Stomach (tissue), 8 donors: ENCODE measurements at regions not wholly inside any gene's neighbourhood (a gene's known extent, or its start where the extent isn't known, plus 50 kb on each side); places are given as distances from the start of the nearest gene placed in this dataset.

Experiments
- DNase-seq, 2 donors: peaks; one replicate each; pipeline versions ENCODE4 v3.0.0 to v3.0.0-alpha.2; 2013 to 2019
- H3K27ac ChIP-seq, 5 donors: fragments of 200-600 bp in 4 of 5; sonication (generic) in 4 of 5; one replicate each; pipeline ENCODE4 v1.5.1; 2013 to 2019; ENCODE audit warnings: mild to moderate bottlenecking in 1 of 5, moderate library complexity in 1 of 5
- H3K27me3 ChIP-seq, 3 donors: fragments of 200-600 bp; sonication (generic); one replicate each; pipeline ENCODE4 v1.5.1; 2017 to 2019; ENCODE audit warnings: mixed run types in 1 of 3
- H3K36me3 ChIP-seq, 4 donors: fragments of 200-600 bp; sonication (generic); 1 replicate in 3 of 4; 2 replicates in 1 of 4; pipeline ENCODE4 v1.5.1; 2016 to 2019
- H3K4me1 ChIP-seq, 4 donors: fragments of 200-600 bp; sonication (generic); one replicate each; pipeline ENCODE4 v1.5.1; 2016 to 2019
- H3K4me3 ChIP-seq, 4 donors: fragments of 200-600 bp; sonication (generic) in 3 of 4; one replicate each; pipeline ENCODE4 v1.5.1; 2016 to 2019; ENCODE audit warnings: mild to moderate bottlenecking in 1 of 4
- H3K9me3 ChIP-seq, 4 donors: fragments of 200-600 bp; sonication (generic); one replicate each; pipeline ENCODE4 v1.5.1; 2016 to 2019
- CTCF ChIP-seq, 7 experiments: fragments of 450-650 bp in 4 of 7; fragments of 200-600 bp in 3 of 7; sonication (generic) in 3 of 7; IDR thresholded peaks; one replicate each; pipeline ENCODE4 v1.5.1; 2016 to 2019; ENCODE audit warnings: antibody characterized with exemption in 7 of 7, control low read depth in 2 of 7, mild to moderate bottlenecking in 1 of 7
- EP300 ChIP-seq: sonication (generic); formaldehyde crosslinking; IDR thresholded peaks from one replicate; pipeline ENCODE4 v1.6.1; 2017; ENCODE audit warnings: antibody characterized with exemption
- POLR2A ChIP-seq, 4 donors: fragments of 450-650 bp; IDR thresholded peaks; one replicate each; pipeline ENCODE4 v1.6.1; 2016; ENCODE audit warnings: antibody characterized with exemption in 4 of 4, control low read depth in 2 of 4, mild to moderate bottlenecking in 1 of 4, moderate library complexity in 1 of 4
- POLR2AphosphoS5 ChIP-seq, 3 donors: sonication (generic); formaldehyde crosslinking; IDR thresholded peaks; one replicate each; pipeline ENCODE4 v1.6.1; 2016; ENCODE audit warnings: antibody characterized with exemption in 3 of 3
- WGBS, 5 donors: extraction: QIAGEN DNeasy Blood & Tissue Kit in 3 of 5; methylation state at CpG; one replicate each; pipeline versions ENCODE4 v1.1.5 to v1.1.7; 2013 to 2018; 5-methylcytosine and 5-hydroxymethylcytosine counted together
- intact Hi-C: fragments of 100-400 bp; cut with DNase I; formaldehyde crosslinking; loops from one replicate; pipeline ENCODE4 v1.15.1; 2023; ENCODE audit warnings: low total_unique reads
- donor health status: healthy with polysubstance abuse.
- donor health status: Bipolar disorder and iron deficiency.
- donor health status: healthy.

GRCh38 chr4:127560755-127561154 lies 72.0 kb upstream of the INTU start:
- Histone ChIP-seq H3K9me3 (no peaks in the 10 kb centered on the region), H3K4me3 (no peak overlapping the region), H3K36me3 (no peaks in the 10 kb centered on the region), H3K27me3 (no peaks in the 10 kb centered on the region), H3K4me1 (no peaks in the 10 kb centered on the region), H3K27ac (no peak overlapping the region)
- no peak for TF ChIP-seq CTCF (IDR thresholded peaks at IDR 0.05)
- no peak for TF ChIP-seq POLR2A (IDR thresholded peaks at IDR 0.05)
- no peak for DNase-seq
- 80 to 99% (median 96%) methylated on average over 3 of the region's 3 CpGs for WGBS, 5 donors
- intact Hi-C loops: no loop called here

- intact Hi-C loops: no loop called here
- DNase-seq: no peak
- no peaks in the 10 kb centered on the region for H3K36me3 ChIP-seq
- no peak overlapping the region for H3K4me3 ChIP-seq
- no peak for TF ChIP-seq CTCF (IDR thresholded peaks at IDR 0.05)
- TF ChIP-seq POLR2AphosphoS5 (IDR thresholded peaks at IDR 0.05): no peak
- TF ChIP-seq POLR2A (IDR thresholded peaks at IDR 0.05): no peak
- TF ChIP-seq EP300: no peak
- H3K4me1 ChIP-seq: no peaks in the 10 kb centered on the region
- H3K9me3 ChIP-seq: no peaks in the 10 kb centered on the region
- no peak overlapping the region for H3K27ac ChIP-seq
- WGBS, 5 donors: 47 to 73% (median 52%) methylated on average over 2 of the region's 2 CpGs
- H3K27me3 ChIP-seq: no peaks in the 10 kb centered on the region
These were observed 58.1 kb upstream of the INTU start for GRCh38 chr4:127574643-127575042.

- TF ChIP-seq POLR2A (IDR thresholded peaks at IDR 0.05): no peak
- no peak for TF ChIP-seq EP300
- TF ChIP-seq POLR2AphosphoS5 (IDR thresholded peaks at IDR 0.05): no peak
- no peak for TF ChIP-seq CTCF (IDR thresholded peaks at IDR 0.05)
- H3K36me3 ChIP-seq: no peaks in the 10 kb centered on the region
- DNase-seq: no peak
- H3K4me1 ChIP-seq: no peaks in the 10 kb centered on the region
- no peak overlapping the region for H3K27ac ChIP-seq
- no peaks in the 10 kb centered on the region for H3K9me3 ChIP-seq
- H3K4me3 ChIP-seq: no peak overlapping the region
- intact Hi-C loops: no loop called here
- no peaks in the 10 kb centered on the region for H3K27me3 ChIP-seq
- WGBS, 5 donors: 54 to 73% (median 70%) methylated on average over 2 of the region's 2 CpGs
These were observed 56.9 kb upstream of the INTU start for GRCh38 chr4:127575888-127576287.

- no peak overlapping the region for H3K27ac ChIP-seq
- H3K4me1 ChIP-seq: no peaks in the 10 kb centered on the region
- 52 to 74% (median 62%) methylated on average over 3 of the region's 3 CpGs for WGBS, 5 donors
These were observed 54.3 kb upstream of the INTU start for GRCh38 chr4:127578491-127578890.

More at GRCh38 chr4:127578491-127578890, 54.3 kb upstream of the INTU start:
- Histone ChIP-seq H3K27me3 (no peaks in the 10 kb centered on the region), H3K4me3 (no peak overlapping the region), H3K9me3 (no peaks in the 10 kb centered on the region), H3K36me3 (no peaks in the 10 kb centered on the region)
- peak in 1 of 2 donors; percentile 35 for DNase-seq
- intact Hi-C loops: no loop called here
- TF ChIP-seq POLR2A (IDR thresholded peaks at IDR 0.05) (no peak), EP300 (no peak), CTCF (IDR thresholded peaks at IDR 0.05) (no peak), POLR2AphosphoS5 (IDR thresholded peaks at IDR 0.05) (no peak)
